ENCODE measurements at regions not wholly inside any gene's neighbourhood (a gene's known extent, or its start where the extent isn't known, plus 50 kb on each side); places are given as distances from the start of the nearest gene placed in this dataset.

GRCh38 chr15:69648775-69649735, 196.4 kb downstream of the RPLP1 start:
- H3K27me3 ChIP-seq (ENCODE audit: control insufficient read depth in 1 of 2, insufficient read depth in 1 of 2, low read length in 2 of 2) = peaks cover 69 to 85% of the 10 kb centered on the region in 2 experiments
- no peak overlapping the region for H4K91ac ChIP-seq (ENCODE audit: low read length)
- no peak overlapping the region for H3K18ac ChIP-seq (ENCODE audit: low read depth in 1 of 2, low read length in 2 of 2)
- H2AK5ac ChIP-seq (ENCODE audit: low read length, severe bottlenecking) = no peak overlapping the region
- H2AFZ ChIP-seq (ENCODE audit: low read depth, low read length) = no peak overlapping the region
- H3K4me3 ChIP-seq (ENCODE audit: insufficient read depth in 1 of 2, low read depth in 1 of 2, low read length in 2 of 2) = peak overlapping the region in 1 of 2 experiments; percentile 66
- H2BK120ac ChIP-seq (ENCODE audit: low read depth, low read length) = no peak overlapping the region
- no peak overlapping the region for H2BK5ac ChIP-seq (ENCODE audit: low read depth, low read length, poor library complexity, severe bottlenecking)
- no peak overlapping the region for H4K8ac ChIP-seq (ENCODE audit: low read length)
- WGBS = 61% methylated on average over 13 of the region's 13 CpGs
- no peak for DNase-seq
- no peak overlapping the region for H2BK12ac ChIP-seq (ENCODE audit: low read length in 2 of 2)
- no peak overlapping the region for H3K4me2 ChIP-seq (ENCODE audit: low read length, poor library complexity, severe bottlenecking)
- no peak overlapping the region for H3K27ac ChIP-seq (ENCODE audit: low read length, poor library complexity, severe bottlenecking)
- H3K9ac ChIP-seq (ENCODE audit: low read length) = peak overlapping the region; percentile 29
- H3K79me1 ChIP-seq (replicated peaks; ENCODE audit: low read length, poor library complexity, severe bottlenecking) = no peaks in the 10 kb centered on the region
- no peaks in the 10 kb centered on the region for H3K4me1 ChIP-seq (ENCODE audit: control insufficient read depth, insufficient read depth, low read depth, low read length)
- H3K23ac ChIP-seq (ENCODE audit: low read length in 2 of 2) = no peak overlapping the region
- H2BK15ac ChIP-seq (ENCODE audit: low read depth, poor library complexity, severe bottlenecking) = no peak overlapping the region
- H3K36me3 ChIP-seq (ENCODE audit: control insufficient read depth in 1 of 2, insufficient read depth in 2 of 2, low read depth in 1 of 2, low read length in 2 of 2) = no peaks in the 10 kb centered on the region
- no peak overlapping the region for H3K4ac ChIP-seq (ENCODE audit: low read depth in 1 of 2, low read length in 2 of 2)
- H3K14ac ChIP-seq (ENCODE audit: low read length in 2 of 2) = no peak overlapping the region
- peaks cover 17% of the 10 kb centered on the region for H3K9me3 ChIP-seq (ENCODE audit: control insufficient read depth, low read length)

DNA sequence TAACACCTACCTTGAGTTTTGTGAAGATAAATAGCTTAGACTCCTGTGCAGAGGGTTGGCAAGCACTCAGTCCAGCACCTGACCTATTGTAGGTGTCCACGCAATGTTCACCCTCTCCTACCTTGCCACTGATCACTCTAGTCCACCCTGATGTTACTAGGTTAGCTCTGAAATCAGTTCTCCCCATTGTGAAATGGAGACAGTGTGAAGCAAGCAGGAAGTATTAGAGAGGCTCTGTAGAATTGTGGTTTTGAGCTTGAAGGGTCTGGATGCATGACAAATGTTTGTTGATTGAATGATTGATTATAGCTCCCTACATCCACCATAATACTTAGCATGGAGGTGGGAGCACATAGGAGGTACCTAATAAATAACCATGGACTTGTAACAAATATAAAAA, 199.7 kb downstream of the RPLP1 start:
- no peak overlapping the region for H2BK5ac ChIP-seq (ENCODE audit: low read depth, low read length, poor library complexity, severe bottlenecking)
- no peak overlapping the region for H3K14ac ChIP-seq (ENCODE audit: low read length in 2 of 2)
- H2AFZ ChIP-seq (ENCODE audit: low read depth, low read length) = no peak overlapping the region
- H3K79me1 ChIP-seq (replicated peaks; ENCODE audit: low read length, poor library complexity, severe bottlenecking) = no peaks in the 10 kb centered on the region
- no peak overlapping the region for H4K8ac ChIP-seq (ENCODE audit: low read length)
- DNase-seq = no peak
- H3K9me3 ChIP-seq (ENCODE audit: control insufficient read depth, low read length) = peaks cover 20% of the 10 kb centered on the region
- H3K4me2 ChIP-seq (ENCODE audit: low read length, poor library complexity, severe bottlenecking) = no peak overlapping the region
- no peaks in the 10 kb centered on the region for H3K4me1 ChIP-seq (ENCODE audit: control insufficient read depth, insufficient read depth, low read depth, low read length)
- no peak overlapping the region for H3K9ac ChIP-seq (ENCODE audit: low read length)
- H2BK15ac ChIP-seq (ENCODE audit: low read depth, poor library complexity, severe bottlenecking) = no peak overlapping the region
- H3K27me3 ChIP-seq (ENCODE audit: control insufficient read depth in 1 of 2, insufficient read depth in 1 of 2, low read length in 2 of 2) = peaks cover 67 to 74% of the 10 kb centered on the region in 2 experiments
- H3K18ac ChIP-seq (ENCODE audit: low read depth in 1 of 2, low read length in 2 of 2) = no peak overlapping the region
- H3K23ac ChIP-seq (ENCODE audit: low read length in 2 of 2) = no peak overlapping the region
- no peak overlapping the region for H2BK12ac ChIP-seq (ENCODE audit: low read length in 2 of 2)
- H4K91ac ChIP-seq (ENCODE audit: low read length) = no peak overlapping the region
- H3K4ac ChIP-seq (ENCODE audit: low read depth in 1 of 2, low read length in 2 of 2) = no peak overlapping the region
- H3K4me3 ChIP-seq (ENCODE audit: insufficient read depth in 1 of 2, low read depth in 1 of 2, low read length in 2 of 2) = no peak overlapping the region
- 75% methylated on average over 1 of the region's 1 CpG for WGBS
- no peaks in the 10 kb centered on the region for H3K36me3 ChIP-seq (ENCODE audit: control insufficient read depth in 1 of 2, insufficient read depth in 2 of 2, low read depth in 1 of 2, low read length in 2 of 2)
- no peak overlapping the region for H2BK120ac ChIP-seq (ENCODE audit: low read depth, low read length)
- no peak overlapping the region for H3K27ac ChIP-seq (ENCODE audit: low read length, poor library complexity, severe bottlenecking)
- H2AK5ac ChIP-seq (ENCODE audit: low read length, severe bottlenecking) = no peak overlapping the region

GRCh38 chr15:69652751-69653305, 200.2 kb downstream of the RPLP1 start:
- no peak overlapping the region for H3K4ac ChIP-seq (ENCODE audit: low read depth in 1 of 2, low read length in 2 of 2)
- no peak overlapping the region for H3K18ac ChIP-seq (ENCODE audit: low read depth in 1 of 2, low read length in 2 of 2)
- H3K4me2 ChIP-seq (ENCODE audit: low read length, poor library complexity, severe bottlenecking) = no peak overlapping the region
- no peak overlapping the region for H3K23ac ChIP-seq (ENCODE audit: low read length in 2 of 2)
- peaks cover 67 to 74% of the 10 kb centered on the region in 2 experiments for H3K27me3 ChIP-seq (ENCODE audit: control insufficient read depth in 1 of 2, insufficient read depth in 1 of 2, low read length in 2 of 2)
- no peak overlapping the region for H2BK5ac ChIP-seq (ENCODE audit: low read depth, low read length, poor library complexity, severe bottlenecking)
- no peak overlapping the region for H4K91ac ChIP-seq (ENCODE audit: low read length)
- no peak overlapping the region for H3K4me3 ChIP-seq (ENCODE audit: insufficient read depth in 1 of 2, low read depth in 1 of 2, low read length in 2 of 2)
- WGBS = 96% methylated on average over 5 of the region's 5 CpGs
- H2BK15ac ChIP-seq (ENCODE audit: low read depth, poor library complexity, severe bottlenecking) = no peak overlapping the region
- H2BK12ac ChIP-seq (ENCODE audit: low read length in 2 of 2) = no peak overlapping the region
- H3K27ac ChIP-seq (ENCODE audit: low read length, poor library complexity, severe bottlenecking) = no peak overlapping the region
- no peaks in the 10 kb centered on the region for H3K36me3 ChIP-seq (ENCODE audit: control insufficient read depth in 1 of 2, insufficient read depth in 2 of 2, low read depth in 1 of 2, low read length in 2 of 2)
- H3K4me1 ChIP-seq (ENCODE audit: control insufficient read depth, insufficient read depth, low read depth, low read length) = no peaks in the 10 kb centered on the region
- no peak overlapping the region for H3K14ac ChIP-seq (ENCODE audit: low read length in 2 of 2)
- no peak overlapping the region for H3K9ac ChIP-seq (ENCODE audit: low read length)
- peaks cover 20% of the 10 kb centered on the region for H3K9me3 ChIP-seq (ENCODE audit: control insufficient read depth, low read length)
- no peak overlapping the region for H4K8ac ChIP-seq (ENCODE audit: low read length)
- no peak overlapping the region for H2AFZ ChIP-seq (ENCODE audit: low read depth, low read length)
- no peak overlapping the region for H2AK5ac ChIP-seq (ENCODE audit: low read length, severe bottlenecking)
- H3K79me1 ChIP-seq (replicated peaks; ENCODE audit: low read length, poor library complexity, severe bottlenecking) = no peaks in the 10 kb centered on the region
- DNase-seq = no peak
- no peak overlapping the region for H2BK120ac ChIP-seq (ENCODE audit: low read depth, low read length)

- Histone ChIP-seq H2BK5ac (ENCODE audit: low read depth, low read length, poor library complexity, severe bottlenecking) (no peak overlapping the region), H3K18ac (ENCODE audit: low read depth in 1 of 2, low read length in 2 of 2) (no peak overlapping the region), H2BK15ac (ENCODE audit: low read depth, poor library complexity, severe bottlenecking) (no peak overlapping the region), H3K4me2 (ENCODE audit: low read length, poor library complexity, severe bottlenecking) (no peak overlapping the region), H3K36me3 (ENCODE audit: control insufficient read depth in 1 of 2, insufficient read depth in 2 of 2, low read depth in 1 of 2, low read length in 2 of 2) (no peaks in the 10 kb centered on the region), H3K4me3 (ENCODE audit: insufficient read depth in 1 of 2, low read depth in 1 of 2, low read length in 2 of 2) (no peak overlapping the region), H3K4ac (ENCODE audit: low read depth in 1 of 2, low read length in 2 of 2) (no peak overlapping the region), H3K27ac (ENCODE audit: low read length, poor library complexity, severe bottlenecking) (no peak overlapping the region), H3K9ac (ENCODE audit: low read length) (no peak overlapping the region), H3K4me1 (ENCODE audit: control insufficient read depth, insufficient read depth, low read depth, low read length) (no peaks in the 10 kb centered on the region), H3K9me3 (ENCODE audit: control insufficient read depth, low read length) (peaks cover 20% of the 10 kb centered on the region), H3K23ac (ENCODE audit: low read length in 2 of 2) (no peak overlapping the region), H2BK120ac (ENCODE audit: low read depth, low read length) (no peak overlapping the region), H3K14ac (ENCODE audit: low read length in 2 of 2) (no peak overlapping the region), H3K27me3 (ENCODE audit: control insufficient read depth in 1 of 2, insufficient read depth in 1 of 2, low read length in 2 of 2) (peaks cover 67 to 73% of the 10 kb centered on the region in 2 experiments), H4K8ac (ENCODE audit: low read length) (no peak overlapping the region), H4K91ac (ENCODE audit: low read length) (no peak overlapping the region), H2AK5ac (ENCODE audit: low read length, severe bottlenecking) (no peak overlapping the region), H3K79me1 (replicated peaks; ENCODE audit: low read length, poor library complexity, severe bottlenecking) (no peaks in the 10 kb centered on the region), H2AFZ (ENCODE audit: low read depth, low read length) (no peak overlapping the region), H2BK12ac (ENCODE audit: low read length in 2 of 2) (no peak overlapping the region)
- DNase-seq = no peak
- WGBS = 47% methylated on average over 1 of the region's 1 CpG
These were observed 200.7 kb downstream of the RPLP1 start for GRCh38 chr15:69653306-69653705.
